ENCODE measurements at regions not wholly inside any gene's neighbourhood (a gene's known extent, or its start where the extent isn't known, plus 50 kb on each side); places are given as distances from the start of the nearest gene placed in this dataset.

DNA sequence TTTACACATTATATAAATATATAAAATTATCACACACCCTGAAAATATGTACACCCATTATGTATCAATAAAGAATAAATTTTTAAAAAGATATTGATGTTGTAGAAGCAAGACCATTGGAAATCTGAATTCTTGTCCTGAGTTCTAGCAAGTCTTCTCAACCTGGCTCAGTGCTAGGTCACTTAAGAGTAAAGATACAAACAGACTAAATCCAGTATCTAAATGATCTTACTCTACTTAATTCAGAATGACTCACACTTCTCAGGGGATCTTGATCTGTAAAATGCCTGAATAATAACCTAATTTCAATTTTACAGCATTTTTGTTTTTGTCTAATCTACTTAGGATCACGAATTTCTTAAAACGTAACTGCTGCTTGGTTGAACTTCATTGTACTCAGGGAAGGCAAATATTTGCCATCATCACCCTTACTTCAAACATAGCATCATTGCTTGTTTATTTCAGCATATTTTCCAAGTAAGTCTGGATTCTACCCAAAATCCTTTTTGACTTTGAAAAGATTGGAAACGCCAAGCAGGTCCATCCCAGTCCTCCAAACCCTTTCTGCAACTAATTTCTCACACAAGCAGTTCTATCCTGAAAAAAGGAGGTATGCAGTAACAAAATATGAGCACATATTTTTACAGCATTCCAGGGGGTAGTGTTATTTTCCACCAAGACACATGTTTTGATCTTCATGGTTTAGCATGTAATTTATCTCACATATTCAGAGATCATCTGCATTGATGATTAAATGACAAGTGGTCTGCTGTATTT lies 582.6 kb downstream of the PSAT1 start:
- TF ChIP-seq CTCF (IDR thresholded peaks at IDR 0.05; ENCODE audit: insufficient read depth, missing control alignments) = no peak
- FAIRE-seq (no peak), DNase-seq (ENCODE audit: insufficient read length, low spot score) (no peak)

DNA sequence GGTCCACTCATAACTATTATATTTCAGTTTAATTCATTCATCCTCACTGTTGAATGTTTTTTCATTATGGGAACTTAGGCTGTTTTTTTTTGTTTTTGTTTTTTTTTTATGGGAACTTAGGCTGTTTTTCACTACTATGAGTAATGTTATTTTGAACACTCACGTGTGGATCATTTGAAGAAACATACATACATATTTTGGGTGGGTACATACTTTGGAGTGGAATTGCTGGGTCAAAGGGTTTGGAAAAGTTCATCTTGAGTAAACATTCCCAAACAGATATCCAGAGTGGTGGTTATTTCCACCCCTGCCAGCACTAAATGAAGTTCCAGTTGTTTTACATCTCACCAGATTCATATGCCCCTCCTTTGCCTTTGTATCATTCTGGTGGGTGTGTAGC lies 584.4 kb downstream of the PSAT1 start:
- no peak for FAIRE-seq
- TF ChIP-seq CTCF (IDR thresholded peaks at IDR 0.05; ENCODE audit: insufficient read depth, missing control alignments) = no peak
- no peak for DNase-seq (ENCODE audit: insufficient read length, low spot score)

DNA sequence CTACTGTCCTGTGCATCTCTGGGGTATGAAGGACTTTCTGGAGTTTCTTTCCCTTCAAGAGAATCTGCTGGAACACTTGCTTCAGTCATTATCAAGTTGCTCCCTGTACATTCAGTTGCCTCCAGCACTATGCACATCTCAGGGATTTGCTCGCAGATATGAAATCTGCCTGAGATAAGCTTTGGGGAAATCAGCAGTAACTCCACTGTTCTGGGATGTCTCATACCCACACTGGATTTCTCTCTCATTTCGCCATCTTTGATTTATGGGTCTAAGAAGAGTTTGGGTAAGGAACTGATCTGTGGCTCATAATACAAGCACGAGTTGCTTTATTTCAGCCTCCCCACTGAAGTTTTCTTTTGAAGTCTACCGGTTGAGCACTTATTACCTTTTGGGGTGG lies 585.6 kb downstream of the PSAT1 start:
- FAIRE-seq (no peak), DNase-seq (ENCODE audit: insufficient read length, low spot score) (no peak)
- TF ChIP-seq CTCF (IDR thresholded peaks at IDR 0.05; ENCODE audit: insufficient read depth, missing control alignments) = no peak

DNA sequence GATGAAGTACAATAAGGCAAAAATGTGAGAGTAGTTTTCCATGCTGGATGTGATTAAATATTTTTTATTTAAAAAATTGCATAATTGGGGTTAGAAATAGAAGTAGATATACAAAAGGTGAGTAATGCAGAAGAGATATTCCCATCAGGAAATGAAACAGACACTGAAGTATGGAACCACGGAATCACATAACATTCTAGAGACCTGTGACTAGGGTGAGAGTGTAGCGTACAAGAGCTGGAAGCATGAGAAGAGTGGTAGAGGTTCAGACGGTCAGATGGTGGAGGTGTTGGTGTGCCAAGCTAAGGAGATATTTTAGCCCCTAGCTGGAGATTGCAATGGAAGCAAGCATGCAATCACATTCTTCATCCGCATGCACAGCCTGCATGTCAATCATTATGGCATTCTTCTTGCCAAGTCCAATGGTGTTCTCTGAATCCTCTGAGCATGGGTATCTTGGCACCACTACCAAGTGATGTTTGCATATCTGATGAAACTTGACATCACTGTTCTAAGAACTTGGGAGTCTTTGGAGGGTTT lies 587.8 kb downstream of the PSAT1 start:
- TF ChIP-seq CTCF (IDR thresholded peaks at IDR 0.05; ENCODE audit: insufficient read depth, missing control alignments) = no peak
- DNase-seq (ENCODE audit: insufficient read length, low spot score) (no peak), FAIRE-seq (no peak)

- no peak for DNase-seq (ENCODE audit: insufficient read length, low spot score)
- TF ChIP-seq CTCF (IDR thresholded peaks at IDR 0.05; ENCODE audit: insufficient read depth, missing control alignments) = no peak
- FAIRE-seq = no peak
Observed at GRCh38 chr9:78892182-78892581, 595.3 kb downstream of the PSAT1 start.

- DNase-seq (ENCODE audit: insufficient read length, low spot score) = no peak
- no peak for FAIRE-seq
- no peak for TF ChIP-seq CTCF (IDR thresholded peaks at IDR 0.05; ENCODE audit: insufficient read depth, missing control alignments)
Observed at GRCh38 chr9:78892769-78893168, 595.8 kb downstream of the PSAT1 start.

- no peak for TF ChIP-seq CTCF (IDR thresholded peaks at IDR 0.05; ENCODE audit: insufficient read depth, missing control alignments)
- no peak for FAIRE-seq
- no peak for DNase-seq (ENCODE audit: insufficient read length, low spot score)
Observed at GRCh38 chr9:78893774-78894401, 597.0 kb downstream of the PSAT1 start.

All from D721Med (cell line).